KMS-11 (cell line): ENCODE measurements at regions not wholly inside any gene's neighbourhood (a gene's known extent, or its start where the extent isn't known, plus 50 kb on each side); places are given as distances from the start of the nearest gene placed in this dataset.

Source experiments
- H2AFZ ChIP-seq: fragments of 200-600 bp; sonication (generic); 2 replicates; pipeline ENCODE4 v1.6.1; 2016; ENCODE audit warnings: antibody characterized with exemption, mixed run types, low read depth
- H3K27ac ChIP-seq: fragments of 200-600 bp; sonication (generic); 2 replicates; pipeline ENCODE4 v1.6.1; 2016; ENCODE audit warnings: mild to moderate bottlenecking, mixed run types
- H3K27me3 ChIP-seq: fragments of 200-600 bp; sonication (generic); 2 replicates; pipeline ENCODE4 v1.6.1; 2017; ENCODE audit warnings: mild to moderate bottlenecking, low read depth, mixed run types, moderate library complexity; ENCODE audit not compliant: insufficient read depth
- H3K36me3 ChIP-seq: fragments of 200-600 bp; sonication (generic); 2 replicates; pipeline ENCODE4 v1.6.1; 2017; ENCODE audit warnings: mild to moderate bottlenecking, mixed run types; ENCODE audit not compliant: insufficient read depth
- H3K4me1 ChIP-seq: fragments of 200-600 bp; sonication (generic); 2 replicates; pipeline ENCODE4 v1.6.1; 2016; ENCODE audit warnings: mild to moderate bottlenecking, low read depth, mixed run types; ENCODE audit not compliant: poor library complexity, severe bottlenecking
- H3K4me2 ChIP-seq: fragments of 200-600 bp; sonication (generic); 2 replicates; pipeline ENCODE4 v1.7.0; 2016; ENCODE audit warnings: mild to moderate bottlenecking, mixed run types
- H3K4me3 ChIP-seq: fragments of 200-600 bp; sonication (generic); IDR thresholded peaks from 2 replicates; pipeline ENCODE4 v1.6.1; 2017; ENCODE audit warnings: low read depth, low read length, mixed read lengths; ENCODE audit not compliant: insufficient read depth
- H3K79me2 ChIP-seq: fragments of 200-600 bp; sonication (generic); 2 replicates; pipeline ENCODE4 v1.6.1; 2016; ENCODE audit warnings: low read depth, mixed run types; ENCODE audit not compliant: insufficient read depth
- H3K9ac ChIP-seq: fragments of 200-600 bp; sonication (generic); 2 replicates; pipeline ENCODE4 v1.6.1; 2016; ENCODE audit warnings: mild to moderate bottlenecking, mixed run types
- H4K20me1 ChIP-seq: fragments of 200-600 bp; sonication (generic); 2 replicates; pipeline ENCODE4 v1.6.1; 2016; ENCODE audit warnings: mild to moderate bottlenecking, mixed run types; ENCODE audit not compliant: insufficient read depth
- CTCF ChIP-seq: fragments of 200-600 bp; sonication (generic); conservative IDR thresholded peaks from 2 replicates; pipeline ENCODE4 v1.6.1; 2017; ENCODE audit warnings: low read depth, mild to moderate bottlenecking, antibody characterized with exemption, low read length, moderate library complexity, mixed read lengths

GRCh38 chr14:48584031-48584430, 908.6 kb upstream of the MDGA2 start:
- Histone ChIP-seq H3K27ac (no peak overlapping the region), H2AFZ (no peak overlapping the region), H3K4me1 (no peaks in the 10 kb centered on the region), H4K20me1 (no peaks in the 10 kb centered on the region), H3K27me3 (no peaks in the 10 kb centered on the region), H3K4me2 (no peak overlapping the region), H3K79me2 (no peaks in the 10 kb centered on the region), H3K9ac (no peak overlapping the region), H3K36me3 (no peaks in the 10 kb centered on the region), H3K4me3 (no peak overlapping the region)
- TF ChIP-seq CTCF: no peak

DNA sequence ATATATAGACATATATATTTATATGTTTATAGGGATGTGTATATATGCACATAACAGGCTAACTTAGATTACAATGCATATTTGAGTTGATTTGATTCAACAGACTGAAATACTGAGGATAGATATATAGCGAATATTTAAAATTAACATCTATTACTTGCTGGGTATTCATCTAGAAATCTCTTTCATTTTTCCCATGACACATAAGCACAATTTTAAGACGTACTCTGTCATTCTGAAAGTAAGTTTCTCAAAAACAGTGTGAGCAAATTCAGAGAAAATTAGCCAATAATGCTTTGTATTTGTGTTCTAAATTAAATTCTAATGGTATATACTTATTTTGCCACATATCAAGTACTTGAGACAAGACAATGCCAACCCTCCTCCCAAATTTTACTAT, 907.5 kb upstream of the MDGA2 start:
- Histone ChIP-seq H3K4me2 (no peak overlapping the region), H4K20me1 (no peaks in the 10 kb centered on the region), H3K4me1 (no peaks in the 10 kb centered on the region)

GRCh38 chr14:48580692-48581091, 905.3 kb upstream of the MDGA2 start:
- no peaks in the 10 kb centered on the region for H4K20me1 ChIP-seq

More for the DNA sequence above, 907.5 kb upstream of the MDGA2 start:
- Histone ChIP-seq H3K27me3 (no peaks in the 10 kb centered on the region), H3K9ac (no peak overlapping the region), H3K79me2 (no peaks in the 10 kb centered on the region), H2AFZ (no peak overlapping the region), H3K36me3 (no peaks in the 10 kb centered on the region), H3K4me3 (no peak overlapping the region), H3K27ac (no peak overlapping the region)
- no peak for TF ChIP-seq CTCF

DNA sequence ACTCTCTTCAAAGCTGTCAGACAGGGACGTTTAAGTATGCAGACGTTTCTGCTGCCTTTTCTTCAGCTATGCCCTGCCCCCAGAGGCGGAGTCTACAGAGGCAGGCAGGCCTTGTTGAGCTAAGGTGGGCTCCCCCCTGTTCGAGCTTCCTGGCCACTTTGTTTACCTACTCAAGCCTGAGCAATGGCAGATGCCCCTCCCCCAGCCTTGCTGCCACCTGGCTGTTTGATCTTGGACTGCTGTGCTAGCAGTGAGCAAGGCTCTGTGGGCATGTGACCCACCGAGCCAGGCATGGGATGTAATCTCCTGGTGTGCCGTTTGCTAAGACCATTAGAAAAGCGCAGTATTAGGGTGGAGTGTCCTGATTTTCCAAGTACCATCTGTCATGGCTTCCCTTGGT, 900.4 kb upstream of the MDGA2 start:
- Histone ChIP-seq H3K4me1 (no peaks in the 10 kb centered on the region), H3K27me3 (no peaks in the 10 kb centered on the region), H3K36me3 (no peaks in the 10 kb centered on the region), H2AFZ (no peak overlapping the region), H3K27ac (no peak overlapping the region), H3K4me2 (no peak overlapping the region), H3K79me2 (no peaks in the 10 kb centered on the region), H3K4me3 (no peak overlapping the region), H4K20me1 (no peaks in the 10 kb centered on the region), H3K9ac (no peak overlapping the region)
- TF ChIP-seq CTCF: no peak

More at GRCh38 chr14:48580692-48581091, 905.3 kb upstream of the MDGA2 start:
- Histone ChIP-seq H3K4me3 (no peak overlapping the region), H3K36me3 (no peaks in the 10 kb centered on the region), H3K9ac (no peak overlapping the region), H3K27me3 (no peaks in the 10 kb centered on the region), H3K4me1 (no peaks in the 10 kb centered on the region), H3K27ac (no peak overlapping the region), H3K4me2 (no peak overlapping the region), H2AFZ (no peak overlapping the region), H3K79me2 (no peaks in the 10 kb centered on the region)
- TF ChIP-seq CTCF: no peak
